ENCODE measurements at regions not wholly inside any gene's neighbourhood (a gene's known extent, or its start where the extent isn't known, plus 50 kb on each side); places are given as distances from the start of the nearest gene placed in this dataset.

DNA sequence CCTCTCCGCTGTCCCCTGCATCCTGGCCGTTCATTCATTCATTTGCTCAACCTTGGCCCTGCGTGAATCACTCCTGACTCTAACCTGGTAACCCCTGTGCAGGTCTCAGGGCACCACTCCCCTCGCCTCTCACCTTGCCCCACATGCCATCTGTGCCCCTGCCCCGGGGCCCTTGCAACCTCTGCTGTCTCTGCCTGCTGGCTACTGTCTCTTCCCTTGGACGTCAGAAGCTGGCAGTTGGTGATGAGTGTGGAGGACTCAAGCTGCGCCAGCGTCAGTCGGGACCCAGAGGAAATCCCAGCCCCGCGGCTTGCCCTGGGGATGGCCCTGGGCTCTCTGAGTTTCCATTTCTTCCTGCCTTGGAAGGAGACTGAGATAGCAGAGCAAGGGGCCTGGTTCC, 154.9 kb downstream of the OLFM1 start:
- intact Hi-C loops (cut with micrococcal nuclease; ENCODE audit: unreplicated experiment) = no loop called here
- Histone ChIP-seq H3K4me1 (ENCODE audit: control insufficient read depth, insufficient read depth, low read length) (no peaks in the 10 kb centered on the region), H3K4me3 (ENCODE audit: low read depth in 2 of 2, low read length in 2 of 2) (no peak overlapping the region), H3K36me3 (ENCODE audit: control insufficient read depth, insufficient read depth, low read length) (no peaks in the 10 kb centered on the region), H3K9me3 (ENCODE audit: control insufficient read depth, insufficient read depth, low read depth, low read length) (no peaks in the 10 kb centered on the region), H3K27me3 (ENCODE audit: control insufficient read depth, insufficient read depth, low read length) (no peaks in the 10 kb centered on the region; the same call in 1 of the 2 replicates), H3K27ac (ENCODE audit: low read length) (no peak overlapping the region)
- ChIA-PET CTCF (no interaction called here), POLR2A (no interaction called here)
- TF ChIP-seq, protein P1, sequence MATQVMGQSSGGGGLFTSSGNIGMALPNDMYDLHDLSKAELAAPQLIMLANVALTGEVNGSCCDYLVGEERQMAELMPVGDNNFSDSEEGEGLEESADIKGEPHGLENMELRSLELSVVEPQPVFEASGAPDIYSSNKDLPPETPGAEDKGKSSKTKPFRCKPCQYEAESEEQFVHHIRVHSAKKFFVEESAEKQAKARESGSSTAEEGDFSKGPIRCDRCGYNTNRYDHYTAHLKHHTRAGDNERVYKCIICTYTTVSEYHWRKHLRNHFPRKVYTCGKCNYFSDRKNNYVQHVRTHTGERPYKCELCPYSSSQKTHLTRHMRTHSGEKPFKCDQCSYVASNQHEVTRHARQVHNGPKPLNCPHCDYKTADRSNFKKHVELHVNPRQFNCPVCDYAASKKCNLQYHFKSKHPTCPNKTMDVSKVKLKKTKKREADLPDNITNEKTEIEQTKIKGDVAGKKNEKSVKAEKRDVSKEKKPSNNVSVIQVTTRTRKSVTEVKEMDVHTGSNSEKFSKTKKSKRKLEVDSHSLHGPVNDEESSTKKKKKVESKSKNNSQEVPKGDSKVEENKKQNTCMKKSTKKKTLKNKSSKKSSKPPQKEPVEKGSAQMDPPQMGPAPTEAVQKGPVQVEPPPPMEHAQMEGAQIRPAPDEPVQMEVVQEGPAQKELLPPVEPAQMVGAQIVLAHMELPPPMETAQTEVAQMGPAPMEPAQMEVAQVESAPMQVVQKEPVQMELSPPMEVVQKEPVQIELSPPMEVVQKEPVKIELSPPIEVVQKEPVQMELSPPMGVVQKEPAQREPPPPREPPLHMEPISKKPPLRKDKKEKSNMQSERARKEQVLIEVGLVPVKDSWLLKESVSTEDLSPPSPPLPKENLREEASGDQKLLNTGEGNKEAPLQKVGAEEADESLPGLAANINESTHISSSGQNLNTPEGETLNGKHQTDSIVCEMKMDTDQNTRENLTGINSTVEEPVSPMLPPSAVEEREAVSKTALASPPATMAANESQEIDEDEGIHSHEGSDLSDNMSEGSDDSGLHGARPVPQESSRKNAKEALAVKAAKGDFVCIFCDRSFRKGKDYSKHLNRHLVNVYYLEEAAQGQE (IDR thresholded peaks at IDR 0.05; ENCODE audit: insufficient read depth in 1 of 2, low read depth in 2 of 2, low read length in 1 of 2) = no peak
- TF ChIP-seq TCF7L2 (IDR thresholded peaks at IDR 0.05; ENCODE audit: low read depth, low read length) (no peak), POLR2AphosphoS5 (IDR thresholded peaks at IDR 0.05; ENCODE audit: low read depth, low read length) (no peak), SIN3A (IDR thresholded peaks at IDR 0.05; ENCODE audit: borderline replicate concordance, insufficient read depth, low read depth, low read length) (no peak)
- TF ChIP-seq, protein P2, sequence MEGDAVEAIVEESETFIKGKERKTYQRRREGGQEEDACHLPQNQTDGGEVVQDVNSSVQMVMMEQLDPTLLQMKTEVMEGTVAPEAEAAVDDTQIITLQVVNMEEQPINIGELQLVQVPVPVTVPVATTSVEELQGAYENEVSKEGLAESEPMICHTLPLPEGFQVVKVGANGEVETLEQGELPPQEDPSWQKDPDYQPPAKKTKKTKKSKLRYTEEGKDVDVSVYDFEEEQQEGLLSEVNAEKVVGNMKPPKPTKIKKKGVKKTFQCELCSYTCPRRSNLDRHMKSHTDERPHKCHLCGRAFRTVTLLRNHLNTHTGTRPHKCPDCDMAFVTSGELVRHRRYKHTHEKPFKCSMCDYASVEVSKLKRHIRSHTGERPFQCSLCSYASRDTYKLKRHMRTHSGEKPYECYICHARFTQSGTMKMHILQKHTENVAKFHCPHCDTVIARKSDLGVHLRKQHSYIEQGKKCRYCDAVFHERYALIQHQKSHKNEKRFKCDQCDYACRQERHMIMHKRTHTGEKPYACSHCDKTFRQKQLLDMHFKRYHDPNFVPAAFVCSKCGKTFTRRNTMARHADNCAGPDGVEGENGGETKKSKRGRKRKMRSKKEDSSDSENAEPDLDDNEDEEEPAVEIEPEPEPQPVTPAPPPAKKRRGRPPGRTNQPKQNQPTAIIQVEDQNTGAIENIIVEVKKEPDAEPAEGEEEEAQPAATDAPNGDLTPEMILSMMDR (IDR thresholded peaks at IDR 0.05) = no peak
- no TSS peak for BruUV-seq (replicated peaks)
- ATAC-seq = no peak
- no peak for DNase-seq (ENCODE audit: low read depth, low spot score)
- in situ Hi-C loops (cut with HindIII; ENCODE audit: low pct_unique_long_range_greater_than_20kb, low sequenced_read_pairs) = no loop called here

DNA sequence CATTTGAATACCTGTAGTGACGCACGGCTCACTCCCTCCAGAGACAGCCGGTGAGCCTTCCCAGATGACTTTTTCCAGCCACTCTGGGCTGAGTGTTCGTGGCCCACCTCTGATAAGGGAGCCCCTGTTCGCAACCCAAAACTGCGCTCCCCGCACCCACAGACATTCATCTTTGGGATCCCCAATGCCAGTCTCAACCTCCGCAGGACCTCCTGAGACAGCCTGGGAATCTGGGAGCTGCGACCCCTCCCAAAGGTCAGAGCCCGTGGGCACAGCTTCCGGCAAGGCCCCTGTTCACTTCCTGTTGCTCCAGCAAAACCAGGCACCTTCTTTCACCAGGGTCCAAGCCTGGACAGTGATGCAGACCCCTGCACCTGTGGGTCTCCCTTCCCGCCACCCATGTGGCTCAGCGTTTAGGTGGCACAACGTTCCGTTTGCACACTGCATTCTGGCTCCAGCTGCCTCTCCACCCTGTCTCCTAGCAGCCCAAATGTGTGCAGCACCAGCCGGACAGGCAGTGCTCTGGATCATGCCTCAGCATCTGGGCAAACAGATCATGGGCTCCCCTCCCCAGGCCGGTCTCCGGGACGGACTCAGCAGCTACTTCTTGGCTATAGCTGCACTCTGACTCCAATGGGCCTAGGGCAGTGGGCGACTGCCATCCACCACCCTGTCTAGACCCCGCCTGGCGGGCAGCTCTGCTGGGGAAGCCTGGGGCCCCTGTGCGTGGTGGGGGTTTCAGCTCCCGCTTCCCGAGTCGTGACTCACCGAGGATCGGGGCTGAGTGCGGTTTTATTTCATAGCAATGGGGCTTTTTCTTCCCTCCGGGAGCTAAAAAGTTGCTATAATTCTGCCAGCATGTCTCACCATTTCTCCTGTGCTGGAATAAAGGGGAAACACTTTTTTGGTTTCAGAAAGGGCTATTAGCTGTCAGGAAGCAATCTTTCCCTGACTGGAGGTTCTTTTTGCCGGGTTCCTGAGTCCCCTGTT, 156.0 kb downstream of the OLFM1 start:
- Histone ChIP-seq H3K9me3 (ENCODE audit: control insufficient read depth, insufficient read depth, low read depth, low read length) (no peaks in the 10 kb centered on the region), H3K4me1 (ENCODE audit: control insufficient read depth, insufficient read depth, low read length) (no peaks in the 10 kb centered on the region), H3K27me3 (ENCODE audit: control insufficient read depth, insufficient read depth, low read length) (no peaks in the 10 kb centered on the region; the same call in 1 of the 2 replicates), H3K4me3 (ENCODE audit: low read depth in 2 of 2, low read length in 2 of 2) (no peak overlapping the region), H3K27ac (ENCODE audit: low read length) (no peak overlapping the region), H3K36me3 (ENCODE audit: control insufficient read depth, insufficient read depth, low read length) (no peaks in the 10 kb centered on the region)
- no peak for ATAC-seq
- ChIA-PET CTCF (no interaction called here), POLR2A (no interaction called here)
- TF ChIP-seq, protein P2 (IDR thresholded peaks at IDR 0.05) = no peak
- TF ChIP-seq, protein P1 (IDR thresholded peaks at IDR 0.05; ENCODE audit: insufficient read depth in 1 of 2, low read depth in 2 of 2, low read length in 1 of 2) = no peak
- no peak for TF ChIP-seq SIN3A (IDR thresholded peaks at IDR 0.05; ENCODE audit: borderline replicate concordance, insufficient read depth, low read depth, low read length)
- no peak for TF ChIP-seq POLR2AphosphoS5 (IDR thresholded peaks at IDR 0.05; ENCODE audit: low read depth, low read length)
- BruUV-seq (replicated peaks) = no TSS peak
- intact Hi-C loops (cut with micrococcal nuclease; ENCODE audit: unreplicated experiment) (no loop called here), in situ Hi-C loops (cut with HindIII; ENCODE audit: low pct_unique_long_range_greater_than_20kb, low sequenced_read_pairs) (no loop called here)
- no peak for DNase-seq (ENCODE audit: low read depth, low spot score)
